GM18951 (cell line): ENCODE measurements at regions not wholly inside any gene's neighbourhood (a gene's known extent, or its start where the extent isn't known, plus 50 kb on each side); places are given as distances from the start of the nearest gene placed in this dataset.

Source experiments
- POLR2A ChIP-seq: IDR thresholded peaks from 4 replicates; pipeline ENCODE4 v1.6.1; 2011; ENCODE audit warnings: mild to moderate bottlenecking; ENCODE audit not compliant: insufficient read length, insufficient read depth; ENCODE audit errors: extremely low read depth
- in situ Hi-C: fragments of 300-500 bp; cut with MboI; formaldehyde crosslinking; loops from one replicate; pipeline ENCODE4 v1.12.0; 2022; ENCODE audit warnings: low sequenced_read_pairs, mixed read lengths, inconsistent platforms; ENCODE audit not compliant: unreplicated experiment

DNA sequence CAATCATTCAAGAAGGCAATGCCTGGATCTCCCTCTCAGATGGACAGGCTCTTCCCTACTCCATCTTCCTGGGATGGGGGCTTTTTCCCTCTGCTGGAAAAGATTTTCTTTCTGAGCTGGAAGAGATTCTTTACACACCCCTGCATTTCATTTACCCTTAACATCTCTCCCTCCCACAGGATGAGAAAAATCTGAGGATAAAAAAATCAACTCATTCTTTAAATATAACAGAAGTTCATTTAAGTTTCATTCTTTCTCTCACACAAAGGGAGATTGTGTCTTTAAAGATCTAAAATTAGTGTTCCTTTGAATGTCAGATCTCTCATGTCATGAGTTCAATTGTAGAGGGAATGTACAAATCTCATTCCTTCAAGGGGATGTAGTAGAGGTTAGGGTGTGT lies 109.0 kb downstream of the ZNF518B start:
- no peak for TF ChIP-seq POLR2A
- in situ Hi-C loops, result no loop called here

- no peak for TF ChIP-seq POLR2A
- in situ Hi-C loops, result no loop called here
Observed at GRCh38 chr4:10347815-10348214, 109.4 kb downstream of the ZNF518B start.

DNA sequence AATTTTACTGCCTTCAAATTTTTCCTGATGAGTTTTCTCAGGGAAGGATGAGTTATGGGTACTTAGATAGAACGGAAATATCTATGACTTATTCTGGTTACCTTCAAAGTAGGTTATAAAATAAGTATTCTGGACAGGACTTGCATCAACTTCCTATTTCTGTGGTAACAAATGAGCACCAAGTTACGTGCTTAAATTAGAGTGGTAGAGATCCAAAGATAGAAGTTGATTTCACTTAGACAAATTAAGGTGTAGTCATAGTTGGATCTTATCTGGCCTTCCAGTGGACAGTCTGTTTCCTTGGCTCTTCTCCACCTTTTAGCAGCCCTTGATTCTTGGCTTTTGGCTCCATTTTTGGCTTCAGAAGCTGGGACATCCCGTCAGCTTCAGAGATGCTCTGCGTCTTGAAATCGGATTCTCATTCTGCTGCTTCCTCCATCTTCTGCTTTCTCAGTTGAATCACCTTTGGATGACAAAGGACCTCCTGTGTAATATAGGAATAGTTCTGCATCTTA lies 109.9 kb downstream of the ZNF518B start:
- TF ChIP-seq POLR2A, result no peak
- in situ Hi-C loops, result no loop called here

DNA sequence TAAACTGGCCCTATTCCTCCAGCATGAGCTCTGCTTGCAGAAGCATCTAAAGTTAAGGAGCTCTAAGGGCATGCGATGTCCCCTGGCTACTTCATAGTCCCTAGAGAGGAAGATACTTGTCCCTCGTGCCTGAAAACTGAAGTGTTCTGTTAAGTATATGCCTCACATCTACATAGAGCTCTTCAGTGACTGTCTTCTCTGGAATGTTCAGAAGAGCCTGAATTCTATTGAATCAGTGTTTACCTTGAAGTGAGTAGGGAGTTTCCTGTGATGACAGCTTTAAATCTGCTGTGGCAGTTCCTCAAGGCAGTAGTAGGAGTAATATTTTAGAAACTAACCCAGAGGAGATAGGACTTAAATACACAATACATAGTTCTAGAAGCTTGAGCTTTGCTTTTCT lies 111.2 kb downstream of the ZNF518B start:
- in situ Hi-C loops, result no loop called here

DNA sequence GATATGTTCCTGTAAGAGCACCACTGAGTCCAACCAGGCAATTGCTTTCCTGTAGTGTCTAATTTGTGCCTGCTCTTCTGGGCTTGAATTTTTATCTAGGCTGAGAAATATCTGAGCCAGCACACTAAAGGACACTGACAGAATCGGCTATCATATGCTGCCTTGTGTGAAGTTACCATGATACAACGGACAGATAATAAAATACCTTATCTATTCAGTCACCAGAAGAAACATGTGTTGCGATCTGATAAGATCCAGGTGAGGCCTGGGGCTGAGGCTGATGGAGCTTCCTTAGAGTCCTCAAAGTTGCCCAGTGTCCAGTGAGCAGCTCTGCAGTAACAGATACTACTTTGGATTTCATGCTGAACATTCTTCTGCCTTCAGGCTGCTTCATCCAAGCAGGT lies 111.8 kb downstream of the ZNF518B start:
- no peak for TF ChIP-seq POLR2A
- in situ Hi-C loops, result no loop called here

More for the DNA sequence above, 111.2 kb downstream of the ZNF518B start:
- no peak for TF ChIP-seq POLR2A

DNA sequence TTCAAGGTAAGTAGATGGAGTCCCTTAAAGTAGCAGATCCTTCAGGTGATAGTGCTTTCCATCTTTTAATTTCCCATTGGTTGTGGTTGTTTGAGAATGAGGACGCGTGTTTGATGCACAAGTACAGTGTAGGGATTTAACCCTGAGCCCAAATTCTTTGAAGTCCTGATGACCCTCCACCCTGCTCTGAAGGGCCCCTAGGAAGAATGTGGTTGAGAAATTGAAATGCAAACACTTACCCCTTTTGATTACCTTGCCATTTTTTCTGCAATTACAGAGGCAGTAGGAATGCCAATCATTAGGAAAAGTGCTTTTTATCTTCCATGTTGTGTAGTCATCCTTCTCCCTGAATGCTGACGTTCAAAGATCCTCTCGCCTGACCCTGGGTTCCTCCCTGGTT lies 112.4 kb downstream of the ZNF518B start:
- TF ChIP-seq POLR2A, result no peak
- in situ Hi-C loops, result no loop called here

DNA sequence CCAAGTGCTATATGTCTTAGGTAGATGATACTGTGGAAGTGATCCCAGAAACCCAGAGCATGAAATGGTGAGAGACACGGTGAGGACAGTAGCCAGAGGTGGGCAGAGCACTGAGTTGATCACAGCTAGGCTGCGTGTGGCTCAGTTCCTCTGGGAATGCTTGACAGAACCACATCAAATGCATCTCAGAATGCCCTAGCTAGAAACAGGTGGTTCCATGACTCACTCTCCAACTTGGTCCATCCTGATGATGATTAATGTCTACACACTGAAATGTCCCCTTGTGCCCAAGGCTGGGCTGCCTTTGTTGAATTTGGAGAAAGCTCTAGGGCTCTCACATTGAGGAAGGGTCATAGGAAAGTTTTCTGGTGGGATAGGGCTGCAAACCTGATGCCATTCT lies 113.6 kb downstream of the ZNF518B start:
- no peak for TF ChIP-seq POLR2A
- in situ Hi-C loops, result no loop called here

DNA sequence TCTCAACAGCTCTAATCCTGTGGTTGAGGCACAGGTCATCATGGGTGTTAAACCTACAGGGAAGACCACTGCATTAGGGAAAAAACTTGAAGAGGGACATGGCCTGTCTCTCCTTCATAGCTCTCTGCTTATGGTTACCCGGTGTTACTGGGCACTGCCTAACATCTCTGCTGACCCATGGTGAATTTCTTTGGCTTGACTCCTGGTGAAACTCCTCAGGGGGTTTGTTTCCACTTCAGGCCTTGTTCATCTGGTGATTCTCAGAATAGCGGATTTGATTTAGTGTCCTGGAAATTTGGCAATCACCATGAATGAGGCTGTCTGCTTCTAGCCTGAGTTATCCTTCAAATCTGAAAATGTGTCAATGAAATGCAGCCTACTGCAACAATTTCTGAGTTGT lies 114.4 kb downstream of the ZNF518B start:
- no peak for TF ChIP-seq POLR2A
- in situ Hi-C loops, result no loop called here

DNA sequence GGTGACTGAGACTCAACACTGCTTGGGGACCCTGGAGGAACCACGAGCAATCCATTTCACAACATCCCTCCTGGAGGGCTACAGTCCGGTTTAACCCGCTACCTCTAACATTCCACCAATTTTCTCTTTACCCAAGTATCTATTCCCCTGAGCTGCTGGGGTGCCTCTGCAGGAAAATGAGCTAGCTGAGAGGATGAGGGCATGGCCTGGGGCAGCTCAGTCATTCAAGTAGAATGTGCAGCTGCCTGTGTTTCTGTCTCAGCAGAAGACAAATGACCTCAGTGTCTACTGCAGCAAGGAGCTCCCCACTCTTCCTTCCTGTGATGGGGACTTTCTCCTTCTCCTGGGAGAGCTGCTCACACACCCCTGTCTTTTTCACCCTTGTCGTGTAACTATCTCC lies 120.8 kb downstream of the ZNF518B start:
- TF ChIP-seq POLR2A, result no peak
- in situ Hi-C loops, result no loop called here

- no peak for TF ChIP-seq POLR2A
- in situ Hi-C loops, result no loop called here
Observed at GRCh38 chr4:10335050-10335449, 122.2 kb downstream of the ZNF518B start.

- no peak for TF ChIP-seq POLR2A
- in situ Hi-C loops, result no loop called here
Observed at GRCh38 chr4:10334506-10335028, 122.7 kb downstream of the ZNF518B start.

GRCh38 chr4:10333942-10334341 lies 123.3 kb downstream of the ZNF518B start:
- in situ Hi-C loops, result no loop called here
- no peak for TF ChIP-seq POLR2A

- in situ Hi-C loops, result no loop called here
- no peak for TF ChIP-seq POLR2A
Observed at GRCh38 chr4:10326075-10326474, 131.2 kb downstream of the ZNF518B start.

GRCh38 chr4:10321931-10322330 lies 135.3 kb downstream of the ZNF518B start:
- TF ChIP-seq POLR2A, result no peak
- in situ Hi-C loops, result no loop called here

DNA sequence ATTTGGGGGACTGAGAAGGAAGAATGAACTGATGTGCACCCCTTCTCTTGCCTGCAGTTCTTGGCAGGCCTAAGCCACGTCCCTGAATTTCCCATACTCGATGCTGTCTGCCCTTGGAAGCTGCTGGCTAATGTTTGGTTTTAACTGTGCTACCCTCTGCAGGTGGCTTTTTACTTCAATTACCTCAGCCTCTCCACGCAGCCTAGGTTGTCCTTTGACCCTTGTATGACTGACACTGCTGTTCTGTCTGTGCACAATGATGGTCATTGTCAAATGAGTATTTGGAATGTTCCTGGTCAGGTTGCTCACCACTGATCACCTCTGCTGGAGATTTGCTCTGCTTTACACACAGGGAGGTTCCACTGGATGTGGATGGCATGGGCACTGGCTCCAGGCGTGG lies 137.1 kb downstream of the ZNF518B start:
- TF ChIP-seq POLR2A, result no peak
- in situ Hi-C loops, result no loop called here

GRCh38 chr4:10317345-10317744 lies 139.9 kb downstream of the ZNF518B start:
- in situ Hi-C loops, result no loop called here
- no peak for TF ChIP-seq POLR2A

DNA sequence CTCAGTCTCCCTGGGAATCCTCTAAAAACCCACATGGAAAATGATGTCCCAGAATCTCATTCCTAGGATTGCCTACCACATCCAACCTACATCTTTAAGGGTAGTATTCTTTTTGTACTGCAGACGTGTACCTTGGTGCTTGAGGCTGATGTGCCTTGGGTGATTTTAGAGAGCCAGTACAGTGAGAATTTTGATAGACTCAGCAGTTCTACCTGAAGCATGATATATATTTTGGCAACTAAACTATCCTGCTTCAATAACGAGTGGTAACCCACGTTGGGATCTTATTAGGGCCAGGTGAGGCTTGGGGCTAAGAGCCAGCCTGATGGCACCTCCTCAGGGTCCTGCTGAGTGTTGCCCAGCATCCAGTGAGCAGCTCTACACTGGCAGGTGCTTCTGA lies 140.4 kb downstream of the ZNF518B start:
- in situ Hi-C loops, result no loop called here
- TF ChIP-seq POLR2A, result no peak
